ENCODE measurements at regions not wholly inside any gene's neighbourhood (a gene's known extent, or its start where the extent isn't known, plus 50 kb on each side); places are given as distances from the start of the nearest gene placed in this dataset.

DNA sequence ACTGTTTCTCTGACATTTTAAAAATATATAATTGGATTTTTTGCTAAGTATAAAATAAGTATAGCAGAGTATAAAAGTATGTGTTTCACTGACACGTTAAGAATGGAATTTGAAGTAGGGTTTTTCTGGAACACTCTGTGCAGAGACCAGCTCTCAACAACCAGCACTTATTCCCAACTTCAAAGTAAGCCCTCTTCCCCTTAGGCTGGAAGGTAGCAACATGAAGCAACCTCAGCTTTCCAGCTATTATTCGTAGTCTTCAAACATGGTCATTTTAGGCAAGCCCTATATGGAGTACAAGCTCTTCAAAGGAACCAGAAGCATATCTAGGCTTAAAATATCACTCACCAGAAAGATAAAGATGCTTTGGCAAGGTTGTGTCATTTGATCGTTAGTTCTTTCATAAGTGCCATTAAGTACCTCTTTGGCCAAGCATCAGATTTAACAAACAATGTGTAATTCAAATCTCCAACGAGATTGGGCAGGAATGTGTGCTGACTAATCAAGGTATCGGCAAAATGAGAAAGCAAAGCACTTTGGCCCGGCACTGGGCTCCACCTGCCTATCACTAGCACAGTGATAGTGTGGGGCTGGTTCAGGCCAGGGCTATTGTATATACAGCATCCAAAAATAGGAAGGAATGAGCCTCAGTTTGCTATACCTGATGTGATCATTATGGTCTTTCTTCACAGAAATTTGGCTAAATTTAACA is 95.9 kb upstream of the FREM2 start:
- 62% methylated on average over 6 of the region's 6 CpGs for WGBS
- H3K4me1 ChIP-seq (ENCODE audit: insufficient read depth) = no peaks in the 10 kb centered on the region
- H3K4me3 ChIP-seq (ENCODE audit: low read depth, low read length) = no peak overlapping the region
- no peak overlapping the region for H3K27ac ChIP-seq (ENCODE audit: low read depth)
- H3K36me3 ChIP-seq (ENCODE audit: insufficient read depth) = no peaks in the 10 kb centered on the region
- DNase-seq (ENCODE audit: extremely low spot score) = no peak

- no peak overlapping the region for H3K4me3 ChIP-seq (ENCODE audit: low read depth, low read length)
- DNase-seq (ENCODE audit: extremely low spot score) = no peak
- H3K27ac ChIP-seq (ENCODE audit: low read depth) = no peak overlapping the region
- no peaks in the 10 kb centered on the region for H3K36me3 ChIP-seq (ENCODE audit: insufficient read depth)
- WGBS = 81% methylated on average over 6 of the region's 6 CpGs
- no peaks in the 10 kb centered on the region for H3K4me1 ChIP-seq (ENCODE audit: insufficient read depth)
These were observed 84.6 kb upstream of the FREM2 start for GRCh38 chr13:38602266-38602665.

GRCh38 chr13:38606699-38607535 is 80.0 kb upstream of the FREM2 start:
- Histone ChIP-seq H3K4me3 (ENCODE audit: low read depth, low read length) (no peak overlapping the region), H3K36me3 (ENCODE audit: insufficient read depth) (no peaks in the 10 kb centered on the region), H3K27ac (ENCODE audit: low read depth) (no peak overlapping the region), H3K4me1 (ENCODE audit: insufficient read depth) (no peaks in the 10 kb centered on the region)
- DNase-seq (ENCODE audit: extremely low spot score) = no peak
- 89% methylated on average over 6 of the region's 6 CpGs for WGBS

DNA sequence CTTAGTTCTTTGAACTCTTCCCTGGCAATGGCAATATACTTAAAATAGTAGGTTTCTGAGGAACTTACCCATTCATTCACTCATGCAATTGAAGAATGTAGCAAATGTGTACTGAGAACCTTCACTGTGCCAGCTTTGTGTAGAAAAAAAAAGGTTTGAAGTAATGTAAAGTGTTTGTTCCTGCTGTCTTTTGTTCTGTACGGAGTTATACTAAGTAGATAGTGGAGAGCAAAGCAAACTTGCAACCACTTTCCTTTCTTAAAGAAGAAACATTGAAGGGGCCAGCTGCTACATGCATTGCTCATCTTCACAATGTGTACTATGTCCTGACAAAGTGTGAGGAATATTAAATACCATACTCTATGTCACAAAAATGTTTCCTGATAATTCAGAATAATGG is 68.9 kb upstream of the FREM2 start:
- Histone ChIP-seq H3K4me1 (ENCODE audit: insufficient read depth) (no peaks in the 10 kb centered on the region), H3K4me3 (ENCODE audit: low read depth, low read length) (no peak overlapping the region), H3K27ac (ENCODE audit: low read depth) (no peak overlapping the region), H3K36me3 (ENCODE audit: insufficient read depth) (no peaks in the 10 kb centered on the region)
- DNase-seq (ENCODE audit: extremely low spot score) = no peak
- 36% methylated on average over 1 of the region's 1 CpG for WGBS

DNA sequence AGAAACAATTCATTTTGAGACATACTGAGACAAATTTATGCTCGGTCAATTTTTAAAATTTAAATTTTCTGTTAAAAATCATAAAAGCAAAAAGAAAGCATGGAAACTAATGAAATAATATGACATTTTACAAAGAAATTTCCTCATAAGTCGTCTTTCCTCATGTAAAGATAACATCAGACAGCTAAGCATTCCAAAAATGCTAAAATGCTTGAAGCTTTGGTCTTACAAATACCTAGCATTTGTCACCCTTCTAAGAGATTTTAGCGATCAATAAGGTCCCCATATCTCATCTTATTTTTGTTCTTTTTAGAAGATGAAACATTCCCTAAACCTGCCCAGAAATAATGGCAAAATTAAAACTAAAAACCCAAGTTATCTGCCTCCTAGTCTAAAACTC is 68.5 kb upstream of the FREM2 start:
- DNase-seq (ENCODE audit: extremely low spot score) = no peak
- H3K4me1 ChIP-seq (ENCODE audit: insufficient read depth) = no peaks in the 10 kb centered on the region
- H3K36me3 ChIP-seq (ENCODE audit: insufficient read depth) = no peaks in the 10 kb centered on the region
- H3K27ac ChIP-seq (ENCODE audit: low read depth) = no peak overlapping the region
- WGBS = 58% methylated on average over 3 of the region's 3 CpGs
- H3K4me3 ChIP-seq (ENCODE audit: low read depth, low read length) = no peak overlapping the region

- WGBS = 35% methylated on average over 1 of the region's 1 CpG
These were observed 68.0 kb upstream of the FREM2 start for GRCh38 chr13:38618881-38619280.

DNA sequence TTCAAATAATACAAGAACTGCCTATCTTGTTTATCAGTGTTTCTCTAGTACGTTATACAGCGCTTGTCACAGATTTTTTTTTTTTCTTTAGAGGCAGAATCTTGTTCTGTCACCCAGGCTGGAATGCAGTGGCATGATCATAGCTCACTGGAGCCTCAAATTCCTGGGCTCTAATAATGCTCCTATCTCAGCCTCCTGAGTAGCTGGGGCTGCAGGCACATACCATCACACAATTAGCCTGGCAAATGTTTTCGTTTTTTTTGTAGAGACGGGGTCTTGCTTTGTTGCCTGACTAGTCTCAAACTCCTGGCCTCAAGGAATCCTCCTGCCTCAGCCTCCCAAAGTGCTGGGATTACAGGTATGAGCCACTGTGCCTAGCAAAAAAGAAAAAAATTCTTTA is 66.0 kb upstream of the FREM2 start:
- DNase-seq (ENCODE audit: extremely low spot score) = no peak
- Histone ChIP-seq H3K36me3 (ENCODE audit: insufficient read depth) (no peaks in the 10 kb centered on the region), H3K4me1 (ENCODE audit: insufficient read depth) (no peaks in the 10 kb centered on the region), H3K27ac (ENCODE audit: low read depth) (no peak overlapping the region), H3K4me3 (ENCODE audit: low read depth, low read length) (no peak overlapping the region)
- 88% methylated on average over 4 of the region's 4 CpGs for WGBS

More at GRCh38 chr13:38618881-38619280, 68.0 kb upstream of the FREM2 start:
- Histone ChIP-seq H3K4me1 (ENCODE audit: insufficient read depth) (no peaks in the 10 kb centered on the region), H3K27ac (ENCODE audit: low read depth) (no peak overlapping the region), H3K4me3 (ENCODE audit: low read depth, low read length) (no peak overlapping the region), H3K36me3 (ENCODE audit: insufficient read depth) (no peaks in the 10 kb centered on the region)
- no peak for DNase-seq (ENCODE audit: extremely low spot score)

DNA sequence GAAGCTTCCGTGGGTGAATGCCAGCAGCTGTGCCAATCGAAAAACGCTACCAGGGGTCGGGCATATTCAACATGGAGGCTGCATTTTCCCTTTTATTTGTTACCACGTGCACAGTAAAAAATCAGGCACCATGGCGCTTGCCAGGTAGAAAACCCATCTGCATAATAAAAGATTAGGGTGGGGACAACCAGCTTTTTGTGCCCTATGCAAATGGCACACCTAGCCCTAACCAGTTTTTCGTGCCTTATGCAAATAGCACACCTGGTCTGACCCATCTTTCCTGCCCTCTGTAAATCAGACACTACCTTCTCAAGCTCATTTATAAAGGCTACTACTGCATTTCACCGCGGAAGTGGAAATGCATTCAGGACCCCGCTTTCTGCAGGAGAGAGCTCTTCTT is 62.1 kb upstream of the FREM2 start:
- no peaks in the 10 kb centered on the region for H3K4me1 ChIP-seq (ENCODE audit: insufficient read depth)
- no peak overlapping the region for H3K27ac ChIP-seq (ENCODE audit: low read depth)
- DNase-seq (ENCODE audit: extremely low spot score) = no peak
- 47% methylated on average over 10 of the region's 10 CpGs for WGBS
- H3K36me3 ChIP-seq (ENCODE audit: insufficient read depth) = no peaks in the 10 kb centered on the region
- H3K4me3 ChIP-seq (ENCODE audit: low read depth, low read length) = no peak overlapping the region

- Histone ChIP-seq H3K27ac (ENCODE audit: low read depth) (no peak overlapping the region), H3K4me1 (ENCODE audit: insufficient read depth) (no peaks in the 10 kb centered on the region), H3K36me3 (ENCODE audit: insufficient read depth) (no peaks in the 10 kb centered on the region), H3K4me3 (ENCODE audit: low read depth, low read length) (no peak overlapping the region)
- no peak for DNase-seq (ENCODE audit: extremely low spot score)
- 79% methylated on average over 1 of the region's 1 CpG for WGBS
These were observed 58.3 kb upstream of the FREM2 start for GRCh38 chr13:38628554-38628953.

GRCh38 chr13:38630780-38631179 is 56.1 kb upstream of the FREM2 start:
- H3K4me3 ChIP-seq (ENCODE audit: low read depth, low read length) = no peak overlapping the region
- 34% methylated on average over 4 of the region's 4 CpGs for WGBS
- H3K27ac ChIP-seq (ENCODE audit: low read depth) = no peak overlapping the region
- no peaks in the 10 kb centered on the region for H3K36me3 ChIP-seq (ENCODE audit: insufficient read depth)
- DNase-seq (ENCODE audit: extremely low spot score) = no peak
- H3K4me1 ChIP-seq (ENCODE audit: insufficient read depth) = no peaks in the 10 kb centered on the region

GRCh38 chr13:38635030-38635429 is 51.8 kb upstream of the FREM2 start:
- Histone ChIP-seq H3K4me3 (ENCODE audit: low read depth, low read length) (no peak overlapping the region), H3K4me1 (ENCODE audit: insufficient read depth) (no peaks in the 10 kb centered on the region), H3K36me3 (ENCODE audit: insufficient read depth) (no peaks in the 10 kb centered on the region), H3K27ac (ENCODE audit: low read depth) (no peak overlapping the region)
- no peak for DNase-seq (ENCODE audit: extremely low spot score)
- 77% methylated on average over 4 of the region's 4 CpGs for WGBS

DNA sequence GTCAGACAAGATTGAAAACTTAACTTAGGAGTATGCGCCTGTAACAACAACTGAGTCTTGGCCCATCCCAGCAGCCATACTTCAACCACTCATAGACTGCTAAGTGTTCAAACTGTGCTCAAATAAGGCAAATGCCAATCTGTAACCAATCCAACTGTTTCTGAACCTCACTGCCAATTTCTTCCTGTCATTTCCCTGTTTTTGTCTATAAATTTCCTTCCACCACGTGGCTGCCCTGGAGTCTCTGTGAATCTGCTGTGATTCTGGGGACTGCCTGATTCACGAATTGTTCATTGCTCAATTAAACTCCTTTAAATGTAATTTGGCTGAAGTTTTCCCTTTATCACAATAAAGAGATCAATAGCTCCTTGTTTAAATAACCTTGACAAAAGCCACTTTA is 50.8 kb upstream of the FREM2 start:
- Histone ChIP-seq H3K27ac (ENCODE audit: low read depth) (no peak overlapping the region), H3K36me3 (ENCODE audit: insufficient read depth) (no peaks in the 10 kb centered on the region), H3K4me1 (ENCODE audit: insufficient read depth) (no peaks in the 10 kb centered on the region), H3K4me3 (ENCODE audit: low read depth, low read length) (no peak overlapping the region)
- DNase-seq (ENCODE audit: extremely low spot score) = no peak
- 63% methylated on average over 3 of the region's 3 CpGs for WGBS

GRCh38 chr13:38636761-38637160 is 50.1 kb upstream of the FREM2 start:
- no peak overlapping the region for H3K27ac ChIP-seq (ENCODE audit: low read depth)
- DNase-seq (ENCODE audit: extremely low spot score) = peak; percentile 37
- no peaks in the 10 kb centered on the region for H3K36me3 ChIP-seq (ENCODE audit: insufficient read depth)
- no peaks in the 10 kb centered on the region for H3K4me1 ChIP-seq (ENCODE audit: insufficient read depth)
- WGBS = 58% methylated on average over 2 of the region's 2 CpGs
- no peak overlapping the region for H3K4me3 ChIP-seq (ENCODE audit: low read depth, low read length)

Measured in urinary bladder (tissue), 3 donors.